SU-DHL-6 (cell line): ENCODE measurements at regions not wholly inside any gene's neighbourhood (a gene's known extent, or its start where the extent isn't known, plus 50 kb on each side); places are given as distances from the start of the nearest gene placed in this dataset.

Source experiments
- CTCF ChIP-seq: fragments of 200-600 bp; sonication (generic); IDR thresholded peaks from one replicate; pipeline ENCODE4 v1.5.1; 2017; ENCODE audit warnings: antibody characterized with exemption, mild to moderate bottlenecking, low read length, moderate library complexity; ENCODE audit not compliant: insufficient read depth, poor library complexity, severe bottlenecking
- EZH2phosphoT487 ChIP-seq: fragments of 200-600 bp; sonication (generic), shearing (Covaris generic); conservative IDR thresholded peaks from 2 replicates; pipeline ENCODE4 v1.6.1; 2018; ENCODE audit warnings: mild to moderate bottlenecking, antibody characterized with exemption, low read length, moderate library complexity, mixed read lengths

GRCh38 chr7:16264036-16264819 lies 157.1 kb downstream of the CRPPA start:
- TF ChIP-seq CTCF (no peak), EZH2phosphoT487 (no peak)
